Left lung (tissue), 4 donors: ENCODE measurements at regions not wholly inside any gene's neighbourhood (a gene's known extent, or its start where the extent isn't known, plus 50 kb on each side); places are given as distances from the start of the nearest gene placed in this dataset.

Experiments used
- ATAC-seq: fragments of 200-7000 bp; cut with Tn5 transposase; one replicate; pipeline ENCODE4 v1.9.1; 2020; ENCODE audit warnings: moderate library complexity
- DNase-seq, 4 donors: peaks; one replicate each; pipeline ENCODE4 v3.0.0-alpha.2; 2013 to 2020
- H3K27ac ChIP-seq, 2 donors: fragments of 200-600 bp; sonication (generic) in 1 of 2; one replicate each; pipeline versions ENCODE4 v1.5.0 to v1.8.0; 2020 to 2021
- H3K27me3 ChIP-seq, 2 donors: fragments of 200-600 bp; sonication (generic) in 1 of 2; one replicate each; pipeline versions ENCODE4 v1.5.0 to v1.8.0; 2020 to 2021
- H3K36me3 ChIP-seq, 2 donors: fragments of 200-600 bp; sonication (generic) in 1 of 2; one replicate each; pipeline versions ENCODE4 v1.5.0 to v1.8.0; 2020 to 2021
- H3K4me1 ChIP-seq, 2 donors: fragments of 200-600 bp; one replicate each; pipeline ENCODE4 v1.8.0; 2021
- H3K4me3 ChIP-seq, 2 donors: fragments of 200-600 bp; sonication (generic) in 1 of 2; one replicate each; pipeline versions ENCODE4 v1.5.0 to v1.8.0; 2020 to 2021; ENCODE audit warnings: mild to moderate bottlenecking in 1 of 2
- H3K9me3 ChIP-seq, 2 donors: fragments of 200-600 bp; sonication (generic) in 1 of 2; one replicate each; pipeline versions ENCODE4 v1.5.0 to v1.8.0; 2020 to 2021
- CTCF ChIP-seq, 2 donors: fragments of 200-600 bp; sonication (generic) in 1 of 2; IDR thresholded peaks; one replicate each; pipeline versions ENCODE4 v1.5.0 to v1.8.0; 2021; ENCODE audit warnings: antibody characterized with exemption in 2 of 2
- intact Hi-C, 2 donors: fragments of 100-400 bp; cut with DNase I; formaldehyde crosslinking; loops; one replicate each; pipeline versions ENCODE4 v1.11.2 to v1.14.2; 2022
- donor health status: DM: no; HTN: yes; CAD: no.
- donor health status: DM: no; HTN: no; CAD: no.

GRCh38 chr4:31088600-31089230 is 368.5 kb downstream of the PCDH7 start:
- DNase-seq (no peak), ATAC-seq (peak; percentile 87)
- Histone ChIP-seq H3K9me3 (no peaks in the 10 kb centered on the region), H3K27me3 (no peaks in the 10 kb centered on the region), H3K36me3 (no peaks in the 10 kb centered on the region), H3K4me1 (no peaks in the 10 kb centered on the region), H3K4me3 (no peak overlapping the region), H3K27ac (peak overlapping the region in 1 of 2 donors; percentile 64)
- intact Hi-C loops = no loop called here
- no peak for TF ChIP-seq CTCF (IDR thresholded peaks at IDR 0.05)

GRCh38 chr4:31089815-31090214 is 369.6 kb downstream of the PCDH7 start:
- no peaks in the 10 kb centered on the region for H3K4me1 ChIP-seq
- TF ChIP-seq CTCF (IDR thresholded peaks at IDR 0.05) = no peak
- no peak overlapping the region for H3K4me3 ChIP-seq
- no peaks in the 10 kb centered on the region for H3K36me3 ChIP-seq
- peak in 2 of 4 donors; percentile 65 to 66 for DNase-seq
- peak; percentile 81 for ATAC-seq
- H3K27me3 ChIP-seq = no peaks in the 10 kb centered on the region
- H3K27ac ChIP-seq = peak overlapping the region in 1 of 2 donors; percentile 64
- intact Hi-C loops = no loop called here
- no peaks in the 10 kb centered on the region for H3K9me3 ChIP-seq

GRCh38 chr4:31094474-31094873 is 374.3 kb downstream of the PCDH7 start:
- Histone ChIP-seq H3K36me3 (no peaks in the 10 kb centered on the region), H3K4me1 (no peaks in the 10 kb centered on the region), H3K27me3 (no peaks in the 10 kb centered on the region), H3K9me3 (no peaks in the 10 kb centered on the region), H3K27ac (no peak overlapping the region), H3K4me3 (no peak overlapping the region)
- ATAC-seq (no peak), DNase-seq (no peak)
- no peak for TF ChIP-seq CTCF (IDR thresholded peaks at IDR 0.05)
- intact Hi-C loops = no loop called here

- Histone ChIP-seq H3K9me3 (no peaks in the 10 kb centered on the region), H3K27ac (no peak overlapping the region), H3K4me1 (no peaks in the 10 kb centered on the region), H3K27me3 (no peaks in the 10 kb centered on the region), H3K36me3 (no peaks in the 10 kb centered on the region), H3K4me3 (no peak overlapping the region)
- DNase-seq = no peak
- ATAC-seq = no peak
- intact Hi-C loops = no loop called here
- TF ChIP-seq CTCF (IDR thresholded peaks at IDR 0.05) = no peak
These were observed 377.8 kb downstream of the PCDH7 start for GRCh38 chr4:31097999-31098398.

- DNase-seq (no peak), ATAC-seq (peak; percentile 64)
- no peaks in the 10 kb centered on the region for H3K4me1 ChIP-seq
- no peak overlapping the region for H3K27ac ChIP-seq
- intact Hi-C loops = no loop called here
- H3K4me3 ChIP-seq = no peak overlapping the region
- H3K9me3 ChIP-seq = no peaks in the 10 kb centered on the region
- no peaks in the 10 kb centered on the region for H3K27me3 ChIP-seq
- H3K36me3 ChIP-seq = no peaks in the 10 kb centered on the region
- no peak for TF ChIP-seq CTCF (IDR thresholded peaks at IDR 0.05)
These were observed 380.4 kb downstream of the PCDH7 start for GRCh38 chr4:31100536-31100935.
